NB4 (cell line): ENCODE measurements at regions not wholly inside any gene's neighbourhood (a gene's known extent, or its start where the extent isn't known, plus 50 kb on each side); places are given as distances from the start of the nearest gene placed in this dataset.

Source experiments
- DNase-seq: peaks from one replicate; pipeline ENCODE4 v3.0.0; 2010; ENCODE audit warnings: low read depth
- H3K4me3 ChIP-seq: one replicate; pipeline ENCODE4 v1.5.1; 2011; ENCODE audit warnings: mild to moderate bottlenecking, low read depth, low read length, moderate library complexity
- CTCF ChIP-seq: IDR thresholded peaks from one replicate; pipeline ENCODE4 v1.5.1; 2012; ENCODE audit warnings: low read depth, low read length
- MAX ChIP-seq: IDR thresholded peaks from 2 replicates; pipeline ENCODE4 v1.6.1; 2011; ENCODE audit warnings: low read depth, low read length
- MYC ChIP-seq: IDR thresholded peaks from 2 replicates; pipeline ENCODE4 v1.6.1; 2011; ENCODE audit warnings: low read depth, low read length
- POLR2A ChIP-seq: IDR thresholded peaks from 2 replicates; pipeline ENCODE4 v1.6.1; 2011; ENCODE audit warnings: mild to moderate bottlenecking; ENCODE audit not compliant: insufficient read length; ENCODE audit errors: extremely low read depth

DNA sequence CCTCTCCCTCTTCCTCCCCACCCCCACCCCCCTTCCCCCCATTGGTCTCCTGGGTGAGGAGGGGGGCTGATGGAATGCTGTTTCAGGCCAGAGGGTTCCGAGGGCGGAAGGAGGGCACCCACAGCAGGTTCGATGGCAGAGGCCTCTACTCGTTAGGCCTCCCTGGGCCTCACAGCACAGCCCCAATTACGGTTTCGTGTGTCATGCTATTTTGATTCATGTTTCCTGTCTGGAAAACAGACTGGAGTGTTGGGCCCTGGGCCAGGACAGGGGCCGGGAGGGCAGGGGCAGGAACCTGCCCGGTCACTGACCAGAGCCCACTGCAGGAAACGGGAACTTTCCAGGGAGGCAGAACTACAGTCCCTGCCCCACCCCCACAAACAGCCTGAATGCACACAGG lies 138.2 kb downstream of the C16orf95 start:
- no peak overlapping the region for H3K4me3 ChIP-seq
- TF ChIP-seq MAX: no peak
- no peak for TF ChIP-seq CTCF
- no peak for TF ChIP-seq POLR2A
- no peak for TF ChIP-seq MYC
- DNase-seq: no peak

GRCh38 chr16:87180069-87180468 lies 137.1 kb downstream of the C16orf95 start:
- no peak for TF ChIP-seq MYC
- no peak for TF ChIP-seq POLR2A
- no peak for TF ChIP-seq MAX
- TF ChIP-seq CTCF: no peak
- no peak overlapping the region for H3K4me3 ChIP-seq
- no peak for DNase-seq

DNA sequence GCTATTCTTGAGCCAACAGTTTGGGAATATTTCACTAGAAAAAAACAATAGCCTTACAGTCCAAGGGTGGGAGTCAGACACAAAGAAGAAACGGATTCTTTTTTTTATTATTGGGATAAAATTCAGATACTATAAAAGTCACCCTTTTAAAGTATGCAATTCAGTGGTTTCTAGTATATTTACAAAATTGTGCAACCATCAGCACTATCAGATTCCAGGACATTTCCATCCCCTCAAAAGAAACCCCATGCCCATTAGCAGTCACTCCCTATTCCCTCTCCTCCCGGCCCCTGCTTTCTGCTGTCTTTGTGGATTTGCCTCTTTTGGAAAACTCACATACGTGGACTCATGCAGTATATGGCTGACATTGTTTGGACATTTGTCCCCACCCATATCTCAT lies 134.4 kb downstream of the C16orf95 start:
- no peak overlapping the region for H3K4me3 ChIP-seq
- TF ChIP-seq MYC (no peak), POLR2A (no peak), MAX (no peak), CTCF (no peak)
- DNase-seq: no peak

- no peak overlapping the region for H3K4me3 ChIP-seq
- no peak for TF ChIP-seq POLR2A
- TF ChIP-seq CTCF: no peak
- no peak for TF ChIP-seq MAX
- TF ChIP-seq MYC: no peak
- DNase-seq: no peak
Measured at GRCh38 chr16:87183647-87184046, 133.5 kb downstream of the C16orf95 start.

- H3K4me3 ChIP-seq: no peak overlapping the region
- no peak for TF ChIP-seq CTCF
- no peak for TF ChIP-seq MYC
- TF ChIP-seq MAX: no peak
- no peak for TF ChIP-seq POLR2A
- no peak for DNase-seq
Measured at GRCh38 chr16:87185308-87185707, 131.9 kb downstream of the C16orf95 start.

DNA sequence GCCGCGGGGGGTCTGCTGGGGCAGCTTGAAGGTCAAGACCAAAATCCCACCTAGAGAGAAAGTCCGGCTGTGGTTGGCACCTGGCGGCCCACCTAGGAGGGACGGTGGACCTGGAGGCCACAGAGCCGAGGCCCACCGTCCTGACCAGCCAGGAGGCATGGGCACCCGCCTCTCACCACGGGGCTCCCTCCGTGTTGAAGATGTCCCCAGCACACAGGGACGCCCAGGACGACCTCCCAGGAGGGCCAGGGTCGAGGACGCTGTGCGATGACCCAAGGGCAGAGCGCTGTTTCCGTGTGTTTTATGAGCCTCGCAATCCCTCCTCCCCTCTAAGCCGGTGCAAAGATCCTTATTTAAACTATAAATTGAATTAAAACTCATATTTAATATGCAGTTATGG lies 131.2 kb downstream of the C16orf95 start:
- no peak for TF ChIP-seq MYC

DNA sequence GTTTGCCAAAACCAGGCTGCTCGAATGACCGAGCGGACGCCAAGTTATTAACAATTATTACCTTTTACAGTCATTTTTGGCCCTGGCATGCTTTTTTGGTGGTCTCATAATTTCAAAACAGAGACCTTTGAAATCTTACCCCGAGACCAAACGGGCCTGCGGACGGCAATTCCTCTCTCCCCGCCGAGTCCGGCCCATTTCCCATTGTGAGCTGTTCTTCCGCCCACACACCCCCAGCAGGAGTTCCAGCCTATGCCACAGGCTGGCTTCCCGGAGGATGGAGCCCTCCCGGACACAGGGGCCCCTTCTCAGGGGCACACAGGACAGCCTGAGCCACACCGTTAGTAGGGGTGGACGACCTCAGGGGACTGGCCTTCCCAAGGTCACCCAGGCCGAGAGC lies 130.7 kb downstream of the C16orf95 start:
- no peak overlapping the region for H3K4me3 ChIP-seq
- no peak for DNase-seq
- no peak for TF ChIP-seq CTCF
- no peak for TF ChIP-seq POLR2A
- no peak for TF ChIP-seq MYC
- TF ChIP-seq MAX: no peak

More for the DNA sequence above, 131.2 kb downstream of the C16orf95 start:
- no peak overlapping the region for H3K4me3 ChIP-seq
- DNase-seq: no peak
